Activated effector memory CD4-positive, alpha-beta T cell treated with anti-CD3 and anti-CD28 coated beads, Interleukin-2, amount 50 U/mL, for 16 hours (primary cell): ENCODE measurements at regions not wholly inside any gene's neighbourhood (a gene's known extent, or its start where the extent isn't known, plus 50 kb on each side); places are given as distances from the start of the nearest gene placed in this dataset.

Source experiments
- DNase-seq: peaks from one replicate; pipeline ENCODE4 v3.0.0-alpha.2; 2020

DNA sequence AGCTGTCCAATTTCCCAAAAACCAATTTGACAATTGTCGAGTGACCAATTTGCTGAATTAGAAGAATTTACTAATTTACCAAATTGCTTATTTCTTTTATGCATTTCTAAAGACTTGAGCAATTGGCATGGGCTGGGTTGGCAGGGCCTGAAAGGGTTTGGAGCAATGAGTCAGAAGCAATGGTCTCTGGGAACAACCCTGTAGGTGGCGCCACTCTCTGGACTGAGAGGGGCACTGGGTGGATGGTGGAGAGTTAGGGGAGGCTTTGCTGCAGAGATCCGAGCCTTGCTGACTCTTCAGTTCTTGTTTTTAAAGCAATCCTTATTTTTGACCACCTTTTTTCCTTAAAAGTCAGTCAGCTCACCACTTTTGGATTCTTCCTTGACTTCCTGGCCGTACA is 71.5 kb upstream of the RPS23 start:
- DNase-seq = peak; percentile 72

DNA sequence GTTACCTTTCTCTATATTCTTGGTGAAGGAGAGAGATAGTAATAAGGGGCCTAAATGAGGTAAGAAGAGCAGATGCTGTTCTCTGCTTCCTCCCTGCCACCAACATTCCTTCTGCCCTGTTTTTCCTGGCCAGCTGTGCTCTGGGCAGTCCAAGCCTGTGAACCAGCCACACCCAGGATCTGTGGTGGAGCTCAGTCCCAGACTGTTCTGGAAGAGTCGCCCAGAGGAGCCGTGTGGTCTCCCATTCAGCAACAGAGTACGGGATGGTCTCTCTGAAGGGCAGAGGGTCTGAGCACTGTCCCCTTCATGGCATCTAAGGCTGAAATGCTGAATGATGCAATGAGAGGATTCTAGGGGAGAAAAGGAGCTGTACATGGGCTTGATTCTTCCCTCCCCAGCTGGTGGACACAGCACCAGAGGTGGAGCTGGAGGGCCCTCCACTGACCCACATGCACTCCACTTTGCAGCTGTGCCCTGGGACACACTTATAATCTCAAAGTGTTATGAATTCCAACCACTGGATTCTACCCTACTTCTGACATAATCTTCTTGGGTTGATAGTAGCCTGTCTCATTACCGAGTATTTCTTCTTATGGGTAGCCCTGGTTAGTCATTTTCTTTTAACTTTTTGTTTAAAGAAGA is 70.8 kb upstream of the RPS23 start:
- no peak for DNase-seq

DNA sequence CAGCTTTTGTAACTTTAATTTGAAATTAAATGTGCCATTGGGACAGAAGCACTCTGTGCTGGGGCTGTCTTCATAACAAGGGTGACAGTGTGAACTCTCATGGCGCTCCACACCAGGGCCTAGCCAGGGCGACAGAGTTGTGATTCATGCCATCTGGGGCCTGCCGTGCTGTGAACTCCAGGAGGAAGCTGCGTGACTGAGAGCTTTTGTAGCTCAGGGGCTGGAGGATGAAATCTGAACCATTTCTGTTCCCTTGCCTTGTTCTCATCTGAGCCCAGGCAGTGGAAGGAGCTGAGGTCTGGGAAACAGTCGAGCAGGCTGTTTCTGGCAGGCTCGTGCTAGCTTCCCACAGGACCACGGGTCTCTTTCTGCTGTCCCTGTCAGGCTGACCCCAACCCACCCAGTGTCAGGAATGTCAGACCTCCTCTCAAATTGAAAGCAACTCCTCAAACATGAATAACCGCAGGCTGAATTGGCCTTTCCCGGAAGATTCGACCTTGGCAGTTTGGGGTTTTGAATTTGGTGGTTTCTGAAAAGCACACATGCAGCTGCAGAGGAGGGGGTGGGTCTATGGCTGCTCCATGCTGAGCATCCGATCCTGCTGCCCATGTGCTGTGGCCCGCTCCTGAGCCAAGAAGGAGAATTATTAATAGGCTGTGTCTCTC is 69.2 kb upstream of the RPS23 start:
- DNase-seq = no peak

DNA sequence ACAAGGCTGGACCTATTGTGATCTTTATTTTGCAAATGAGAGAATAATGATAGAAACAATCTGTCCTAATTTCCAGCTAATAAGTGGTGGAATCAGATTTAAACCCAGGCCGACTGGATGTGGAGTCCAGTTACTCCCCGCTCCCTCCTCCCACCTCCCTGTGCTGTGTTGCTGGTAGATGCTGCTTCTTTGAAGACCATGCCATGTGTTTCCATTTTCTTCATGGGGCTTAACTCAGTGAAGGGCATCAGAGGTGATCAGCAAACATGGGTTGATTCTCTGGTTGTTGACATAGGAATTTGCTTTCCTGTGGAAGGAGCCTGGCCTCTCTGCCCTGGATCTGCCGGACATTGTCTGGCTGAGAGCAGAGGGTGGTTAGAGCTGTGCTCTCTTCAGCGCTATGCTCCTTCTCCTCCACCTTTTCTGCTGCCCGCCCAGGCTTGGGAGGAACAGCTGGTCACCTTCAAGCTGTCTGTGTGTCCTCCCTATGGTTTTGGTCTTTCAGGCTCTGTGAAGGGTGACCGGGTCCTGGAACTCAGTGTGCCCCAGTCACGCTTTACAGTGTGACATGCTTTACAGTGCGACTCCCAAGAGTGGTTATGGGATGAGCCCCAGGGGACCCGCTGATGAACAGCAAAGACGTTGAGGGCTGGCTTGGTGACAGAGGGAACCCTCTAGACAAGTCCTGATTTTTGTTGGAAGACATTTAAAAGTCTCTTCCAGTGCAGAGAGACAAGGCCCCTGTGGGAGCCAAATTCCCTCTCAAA is 68.4 kb upstream of the RPS23 start:
- no peak for DNase-seq

DNA sequence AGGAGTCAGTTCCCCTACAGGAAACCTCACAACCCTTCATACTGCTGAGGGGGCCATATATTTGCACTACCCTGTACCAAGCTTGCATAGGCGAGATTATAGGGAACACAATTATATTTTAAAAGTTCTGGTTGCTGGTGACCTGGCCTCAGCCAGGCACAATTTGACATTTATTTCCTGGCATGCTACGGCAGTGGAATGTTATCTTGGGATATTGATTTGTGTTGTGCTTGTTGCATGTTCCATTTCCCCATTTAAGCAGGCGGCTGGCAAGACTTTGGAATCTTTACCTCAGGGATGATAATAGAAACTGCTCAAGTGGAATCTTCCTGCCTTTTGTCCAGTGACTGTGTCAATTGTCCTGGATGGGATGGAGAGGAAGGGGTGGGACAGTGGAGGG is 67.0 kb upstream of the RPS23 start:
- no peak for DNase-seq

DNA sequence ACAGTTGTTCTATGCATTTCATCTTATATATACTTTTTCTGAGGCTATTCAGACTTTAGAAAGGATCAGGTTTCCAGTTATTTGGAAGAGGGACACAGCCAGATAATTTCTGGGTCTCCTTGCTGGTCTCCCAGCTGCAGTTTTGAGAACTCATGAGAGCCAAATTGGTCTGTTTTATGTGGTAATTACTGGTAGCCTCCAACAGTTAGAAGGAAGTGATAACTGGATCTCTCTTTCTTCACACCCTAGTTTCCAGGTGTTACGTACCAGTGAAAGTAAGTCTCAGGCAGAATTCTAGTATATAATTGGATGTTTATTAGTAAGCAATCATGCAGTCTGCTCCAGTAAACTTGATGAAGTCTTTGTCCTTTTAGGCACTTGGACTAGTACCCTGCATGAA is 63.2 kb upstream of the RPS23 start:
- no peak for DNase-seq

DNA sequence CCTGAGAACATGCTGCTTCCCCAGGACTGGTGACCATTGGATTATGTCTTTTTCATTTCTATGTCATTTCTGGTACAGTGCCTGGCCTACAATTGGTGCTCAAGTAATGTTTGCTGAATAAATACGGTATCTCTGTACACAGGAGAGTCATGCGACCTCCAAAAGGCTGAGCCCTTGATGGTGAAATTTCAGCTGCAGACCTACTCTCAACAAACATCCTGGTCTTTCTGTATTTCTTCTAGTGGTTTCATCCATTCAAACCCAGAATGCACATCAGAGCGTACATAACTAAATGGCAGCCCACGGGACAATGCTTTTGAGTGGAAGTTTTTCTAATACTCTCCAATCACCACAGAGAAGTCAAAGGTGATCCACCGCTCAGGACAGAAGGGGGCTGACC is 62.6 kb upstream of the RPS23 start:
- no peak for DNase-seq

DNA sequence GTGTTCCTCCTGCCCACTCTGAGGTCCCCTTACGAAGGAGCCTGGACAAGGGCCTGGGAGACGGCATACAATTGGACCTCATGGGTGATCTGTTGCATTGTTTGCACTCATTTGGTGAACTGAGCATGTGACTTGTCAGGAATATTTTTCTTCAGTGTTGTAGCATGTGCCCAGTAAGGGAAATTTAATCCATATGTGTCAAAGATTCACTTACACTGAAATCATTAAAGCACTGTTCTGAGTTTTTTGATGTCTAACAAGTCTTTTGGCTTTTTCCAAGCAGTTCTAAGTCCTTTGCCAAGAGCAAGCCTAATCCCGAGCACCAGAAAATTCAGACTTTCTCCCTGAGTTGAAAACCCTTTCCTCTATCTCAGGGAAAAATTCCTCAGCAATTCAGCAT is 61.6 kb upstream of the RPS23 start:
- DNase-seq = no peak

DNA sequence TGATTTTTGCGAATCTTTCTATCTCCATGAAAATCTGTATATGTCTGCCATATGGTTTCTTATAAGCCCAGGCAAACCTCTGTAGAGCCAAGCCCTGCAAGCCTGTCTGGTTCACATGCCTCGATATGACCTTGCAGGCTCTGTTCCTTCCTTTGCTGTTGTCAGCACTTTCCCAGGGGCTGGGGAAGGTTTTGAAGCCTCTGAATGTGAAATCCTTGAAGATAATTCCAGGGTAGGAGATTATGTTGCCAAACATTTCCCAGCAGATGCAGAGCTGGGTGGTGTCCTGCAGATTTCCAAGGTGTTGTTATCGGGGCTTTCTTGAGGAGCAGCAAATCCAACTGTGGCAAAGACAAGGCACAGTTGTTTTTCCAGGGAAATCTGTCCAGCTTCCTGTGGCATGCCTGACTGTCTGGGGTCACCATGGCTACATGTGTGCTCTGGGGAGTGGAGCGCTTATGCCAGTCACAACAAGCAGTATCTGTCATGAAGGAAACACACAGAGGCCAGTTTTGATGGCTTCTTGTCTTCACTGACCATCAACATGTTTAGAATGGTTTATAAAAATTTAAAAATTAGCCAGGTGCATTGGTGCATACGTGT is 60.7 kb upstream of the RPS23 start:
- no peak for DNase-seq

DNA sequence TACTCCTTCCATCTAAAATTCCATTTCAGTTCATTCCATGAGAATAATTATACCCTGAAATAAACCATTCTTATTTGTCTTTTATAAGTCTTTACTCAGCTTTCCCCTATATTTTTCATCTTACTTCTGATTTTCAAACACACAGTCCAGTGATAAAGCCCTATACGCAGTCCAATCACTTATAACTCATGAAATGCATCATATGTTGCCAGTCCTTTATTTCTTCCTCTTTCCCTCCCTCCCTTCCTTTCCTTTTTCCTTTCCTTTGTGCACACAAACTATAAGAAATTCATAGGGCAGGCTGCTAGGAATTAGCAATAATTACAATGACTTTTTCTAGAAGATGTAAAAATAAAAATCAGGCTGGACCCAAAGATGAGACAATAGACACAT is 58.8 kb upstream of the RPS23 start:
- no peak for DNase-seq

DNA sequence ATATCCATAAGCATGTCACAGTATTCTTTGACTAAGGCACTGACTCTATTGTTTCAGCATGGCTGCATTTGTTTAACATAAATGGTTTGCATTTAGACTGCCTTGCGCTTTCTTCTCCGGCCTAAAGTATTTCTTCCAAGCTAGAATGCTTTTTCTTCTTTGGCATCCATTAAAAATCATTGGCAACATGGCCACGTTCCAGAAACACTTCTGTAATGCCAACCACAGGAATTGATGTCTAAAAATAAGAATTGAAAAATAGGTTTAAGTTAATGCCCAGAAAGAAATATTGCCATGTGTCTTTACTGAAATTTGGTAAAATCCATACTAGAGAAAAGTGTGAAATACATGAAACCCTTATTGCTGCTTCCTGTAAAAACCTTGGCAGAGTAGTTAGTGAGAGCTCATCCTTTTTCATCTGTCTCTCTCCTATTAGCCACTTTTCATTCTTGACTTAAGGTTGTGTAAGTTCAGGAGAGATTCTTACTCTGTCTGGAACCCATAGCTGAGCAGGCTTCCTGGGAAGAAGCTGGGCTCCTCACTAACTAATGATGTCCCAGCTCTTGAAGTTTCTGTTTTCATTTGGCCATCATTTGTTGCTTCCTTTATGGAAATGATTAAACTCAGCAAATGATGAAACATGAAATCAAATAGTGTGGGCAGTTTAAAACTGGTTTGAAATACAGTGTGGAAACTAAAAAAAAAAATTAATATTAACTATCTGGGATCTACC is 58.2 kb upstream of the RPS23 start:
- DNase-seq = no peak

DNA sequence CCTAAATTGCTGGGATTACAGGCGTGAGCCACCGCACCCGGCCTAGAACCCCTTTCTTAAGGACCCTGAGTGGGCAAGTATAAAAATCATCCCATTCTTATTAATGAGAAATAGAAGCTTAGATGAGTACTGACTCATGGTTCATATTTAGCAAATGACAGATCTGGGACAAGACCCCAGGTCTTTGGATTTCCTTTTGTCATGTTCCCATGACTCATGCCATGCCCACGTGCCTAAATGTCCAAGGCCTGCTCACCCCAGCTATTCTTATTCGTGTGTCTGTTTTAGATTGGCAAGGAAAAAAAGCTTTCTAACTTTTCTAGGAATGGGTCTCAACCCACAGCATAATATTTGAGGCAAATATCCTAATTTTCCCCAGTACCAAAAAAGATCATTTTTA is 57.7 kb upstream of the RPS23 start:
- DNase-seq = no peak

DNA sequence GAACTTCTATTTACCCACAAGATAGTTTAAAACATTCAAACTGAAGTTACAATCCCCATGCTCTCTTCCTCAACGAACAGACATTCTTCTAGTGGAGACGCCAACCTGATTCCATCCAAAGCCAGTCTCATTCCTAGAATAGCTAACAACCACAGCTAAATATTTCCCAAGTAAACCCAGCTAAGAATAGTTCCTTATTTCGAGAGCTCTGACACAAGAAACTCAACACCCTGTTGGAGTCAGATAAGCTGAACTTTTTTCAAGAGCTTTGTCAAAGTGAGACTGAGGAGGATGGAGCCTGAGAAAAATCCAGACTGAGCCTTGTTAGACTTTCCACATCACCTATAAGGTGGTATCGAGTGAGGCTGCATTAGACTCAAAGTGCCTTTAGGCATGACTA is 56.7 kb upstream of the RPS23 start:
- DNase-seq = no peak

DNA sequence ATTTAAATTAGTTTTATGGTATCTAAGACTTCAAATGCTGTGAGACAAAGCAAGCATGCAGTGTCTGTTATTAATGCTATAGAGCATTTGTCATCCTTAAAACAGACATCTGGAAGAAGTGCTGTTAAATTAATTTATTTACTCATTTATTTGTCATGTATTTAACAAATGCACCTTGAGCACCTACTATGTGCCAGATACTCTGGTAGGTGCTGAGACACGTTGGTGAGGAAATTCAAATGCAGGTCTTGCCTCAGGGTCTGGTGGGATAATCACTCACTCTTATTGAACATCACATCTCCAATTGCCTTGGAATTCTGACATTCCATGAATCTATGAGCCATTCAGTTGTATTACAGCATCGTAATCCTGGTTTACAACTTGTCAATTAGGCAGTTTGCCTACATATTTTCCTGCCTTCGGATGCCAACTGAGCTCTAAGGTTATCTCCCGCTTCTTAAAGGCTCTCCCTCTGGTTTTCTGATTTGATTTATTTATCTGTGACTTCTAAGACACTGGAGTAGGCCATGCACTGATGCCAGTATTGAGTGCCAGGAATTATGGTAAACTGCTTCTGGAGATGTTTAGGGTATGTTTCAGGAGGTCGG is 56.0 kb upstream of the RPS23 start:
- no peak for DNase-seq

DNA sequence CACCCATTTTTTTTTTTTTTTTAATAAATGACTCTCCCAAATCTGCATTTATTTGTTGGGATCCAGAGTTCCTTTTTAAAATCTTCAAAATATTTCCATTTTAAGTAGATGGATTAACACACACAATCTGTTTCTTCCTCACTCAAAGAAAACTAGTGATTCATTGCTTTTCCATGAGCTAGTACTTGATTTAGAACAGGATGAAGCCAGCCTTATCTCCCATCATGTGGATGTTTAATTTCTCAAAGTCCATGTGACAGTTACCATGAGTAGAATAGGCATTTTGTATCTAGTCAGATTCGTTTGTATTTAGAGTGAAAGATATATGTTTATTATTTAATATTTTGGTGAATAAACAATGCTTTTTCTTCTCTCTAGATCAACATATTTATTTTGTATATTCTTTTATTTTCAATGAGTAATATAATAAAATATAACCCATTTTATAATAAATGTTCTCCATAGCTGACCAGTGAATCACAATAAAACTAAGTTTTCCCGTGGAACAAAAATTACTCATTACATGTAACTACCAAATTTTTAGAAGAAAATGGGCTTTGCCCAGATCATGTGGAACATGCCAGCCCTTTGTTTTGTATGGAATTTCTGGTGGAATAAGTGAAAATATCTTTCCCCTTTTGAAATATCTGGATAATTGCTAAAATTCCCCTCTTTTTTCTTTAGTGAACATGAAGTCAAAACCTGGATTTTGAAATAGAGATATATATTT is 54.9 kb upstream of the RPS23 start:
- DNase-seq = no peak

DNA sequence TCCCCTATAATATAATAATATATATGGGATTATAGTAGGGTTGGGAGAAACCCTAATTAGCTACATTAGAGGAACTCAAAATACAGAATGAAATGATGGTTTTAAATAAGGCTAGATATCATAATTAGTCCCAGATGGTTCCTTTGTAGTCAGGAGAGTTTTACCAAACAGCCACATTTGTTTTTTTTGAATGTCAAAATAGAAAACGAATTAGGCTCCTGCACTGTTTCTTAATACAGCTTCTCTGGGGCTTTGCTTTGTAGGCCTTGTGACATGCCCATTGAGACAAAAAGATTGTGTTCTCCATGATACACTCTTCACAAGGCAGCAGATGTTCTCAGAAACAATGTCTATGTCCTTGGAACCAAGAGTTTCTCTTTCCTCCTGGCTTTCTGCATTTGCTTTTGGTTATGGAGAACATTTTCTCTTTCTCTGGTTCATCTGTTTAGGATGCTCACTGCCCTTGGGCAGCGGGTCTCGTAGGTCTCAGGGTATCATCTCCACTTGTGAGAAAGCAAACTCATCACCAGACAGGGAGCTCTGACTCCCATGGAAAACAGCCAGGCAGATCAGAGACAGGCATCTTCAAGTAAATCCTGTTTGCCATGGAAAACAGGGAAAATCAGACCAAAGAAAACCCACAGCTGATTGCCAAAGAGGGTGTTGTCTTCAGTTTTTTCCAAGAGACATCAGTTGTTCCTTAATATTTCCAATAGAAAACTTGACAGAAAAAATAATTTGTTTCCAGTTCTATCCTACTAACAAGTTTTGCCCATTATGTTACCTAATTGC is 54.1 kb upstream of the RPS23 start:
- no peak for DNase-seq

DNA sequence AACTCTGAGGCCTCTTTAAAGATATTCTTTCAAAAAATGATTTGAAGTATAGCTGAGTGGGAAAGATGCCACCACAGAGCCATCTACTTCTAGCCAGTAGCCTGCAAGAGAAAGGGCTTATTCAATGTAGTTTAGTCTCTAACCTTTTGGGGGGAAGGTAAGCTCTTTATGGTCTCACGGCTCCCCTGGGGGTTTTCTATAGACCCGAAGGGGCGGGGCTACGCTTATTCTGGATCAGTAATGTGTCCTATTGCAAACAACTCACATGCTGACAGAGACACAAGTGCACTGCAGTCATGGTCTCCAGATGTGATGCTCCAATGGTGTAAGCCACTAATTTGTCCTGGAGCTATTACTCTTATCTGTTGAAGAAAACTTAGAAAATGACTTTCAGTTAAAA is 53.4 kb upstream of the RPS23 start:
- DNase-seq = no peak

DNA sequence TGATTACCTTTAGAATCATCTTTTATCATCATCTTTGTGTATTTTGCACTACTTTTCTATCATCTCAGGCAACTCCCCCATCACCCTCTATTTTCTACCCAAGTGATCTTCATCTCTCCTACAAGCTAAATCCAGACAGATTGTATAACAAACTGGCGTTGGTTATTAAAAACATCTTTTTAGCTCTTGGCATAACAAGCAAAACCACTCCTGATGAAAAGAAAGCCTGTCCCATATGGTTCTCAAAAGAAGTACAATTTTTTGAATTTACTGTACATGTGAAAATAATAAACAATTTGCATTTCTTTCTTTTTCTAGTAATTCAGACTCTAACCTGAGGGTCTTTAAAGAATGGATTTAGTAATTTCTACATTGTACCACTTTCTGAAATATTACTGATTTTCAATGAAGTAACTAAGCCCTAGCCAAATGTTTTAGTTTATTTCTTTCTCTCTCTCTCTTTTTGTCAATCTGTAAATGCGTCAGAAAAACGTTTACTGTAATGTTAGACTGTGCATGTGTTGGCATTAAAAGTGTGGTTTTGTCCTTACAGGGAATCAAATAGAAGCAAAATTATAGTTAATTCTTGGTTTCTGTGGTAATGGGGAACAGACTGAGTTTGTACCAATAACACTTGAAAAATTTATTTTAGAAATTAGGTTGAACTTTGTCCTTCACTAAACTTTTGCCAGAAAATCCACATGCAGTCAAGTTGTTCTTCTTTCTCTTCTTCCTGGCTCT is 52.5 kb upstream of the RPS23 start:
- no peak for DNase-seq

DNA sequence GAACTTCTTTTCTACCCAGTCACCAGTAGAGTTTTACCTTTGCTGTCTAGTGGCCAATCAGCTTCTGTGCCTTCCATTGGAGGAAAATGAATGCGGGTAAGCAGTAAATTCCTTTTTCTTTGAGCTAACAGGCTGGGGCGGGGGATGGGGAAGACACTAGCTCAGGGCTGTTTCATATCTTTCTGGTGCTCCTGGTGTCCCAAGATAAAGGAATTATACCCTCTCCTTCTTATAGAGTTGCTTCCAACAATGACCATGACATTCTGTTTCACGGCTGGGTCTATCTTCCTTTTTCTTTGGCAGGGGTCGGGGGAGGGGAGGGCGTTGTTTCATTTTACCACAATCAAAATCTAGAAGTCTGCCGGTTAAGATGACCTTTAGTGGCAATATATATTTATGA is 51.2 kb upstream of the RPS23 start:
- no peak for DNase-seq
